Uterus (tissue), 3 donors: ENCODE measurements at regions not wholly inside any gene's neighbourhood (a gene's known extent, or its start where the extent isn't known, plus 50 kb on each side); places are given as distances from the start of the nearest gene placed in this dataset.
A peak's percentile ranks its signal among the peaks of the same experiment; 100 is the strongest.

ENCODE experiments used
- DNase-seq, 2 donors: peaks; one replicate each; pipeline ENCODE4 v3.0.0-alpha.2; 2019 to 2020
- H3K27ac ChIP-seq, 2 donors: fragments of 200-600 bp; sonication (generic); 1 replicate in 1 of 2; 2 replicates in 1 of 2; pipeline ENCODE4 v1.5.1; 2016 to 2018
- H3K27me3 ChIP-seq, 2 donors: fragments of 200-600 bp; sonication (generic); one replicate each; pipeline ENCODE4 v1.5.1; 2018 to 2019; ENCODE audit warnings: control low read depth in 1 of 2
- H3K36me3 ChIP-seq, 2 donors: fragments of 200-600 bp; sonication (generic); one replicate each; pipeline ENCODE4 v1.5.1; 2019; ENCODE audit warnings: control low read depth in 1 of 2
- H3K4me1 ChIP-seq, 2 donors: fragments of 200-600 bp; sonication (generic); one replicate each; pipeline ENCODE4 v1.5.1; 2018 to 2019; ENCODE audit warnings: control low read depth in 1 of 2
- H3K4me3 ChIP-seq, 2 donors: fragments of 200-600 bp; sonication (generic); 1 replicate in 1 of 2; 2 replicates in 1 of 2; pipeline ENCODE4 v1.5.1; 2018 to 2019; ENCODE audit warnings: mild to moderate bottlenecking in 1 of 2
- H3K9me3 ChIP-seq, 2 donors: fragments of 200-600 bp; sonication (generic); one replicate each; pipeline ENCODE4 v1.5.1; 2019; ENCODE audit warnings: control low read depth in 1 of 2
- POLR2A ChIP-seq, 2 donors: fragments of 450-650 bp; IDR thresholded peaks; one replicate each; pipeline ENCODE4 v1.6.1; 2016; ENCODE audit warnings: antibody characterized with exemption in 2 of 2, mild to moderate bottlenecking in 1 of 2, moderate library complexity in 1 of 2
- intact Hi-C: fragments of 100-400 bp; cut with DNase I; formaldehyde crosslinking; loops from one replicate; pipeline ENCODE4 v1.15.1; 2023; ENCODE audit warnings: low total_unique reads
- TF ChIP-seq, protein P1 (sequence below), 4 experiments: fragments of 200-600 bp in 2 of 4; fragments of 450-650 bp in 2 of 4; sonication (generic) in 2 of 4; IDR thresholded peaks; one replicate each; pipeline ENCODE4 v1.5.1; 2016 to 2019; ENCODE audit warnings: antibody characterized with exemption in 4 of 4, mild to moderate bottlenecking in 2 of 4, moderate library complexity in 1 of 4
- donor health status: DM: yes; HTN: yes; CAD: no.

DNA sequence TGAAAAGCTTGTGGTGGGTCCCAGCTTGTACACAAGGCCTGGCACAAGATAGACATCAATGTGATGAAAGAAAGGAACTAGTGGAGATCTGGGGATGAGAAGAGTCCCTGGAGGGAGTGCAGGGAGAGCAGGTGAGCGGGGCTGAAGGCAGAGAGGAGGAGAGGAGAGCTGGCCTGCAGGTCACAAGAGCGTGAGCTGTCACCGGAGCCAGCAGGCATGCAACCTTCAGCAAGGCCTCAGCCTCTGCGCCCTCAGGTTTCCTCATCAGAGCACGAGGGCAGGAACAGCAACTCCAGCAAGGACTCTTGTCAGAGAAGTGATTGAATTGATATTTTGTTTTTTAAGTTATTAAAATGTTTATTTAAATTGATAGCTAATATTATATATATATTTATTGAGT lies 188.6 kb downstream of the CXCL12 start:
- intact Hi-C loops: no loop called here
- no peaks in the 10 kb centered on the region for H3K9me3 ChIP-seq
- no peaks in the 10 kb centered on the region for H3K27me3 ChIP-seq
- H3K4me3 ChIP-seq: no peak overlapping the region
- H3K27ac ChIP-seq: peak overlapping the region; percentile 39 to 59
- no peaks in the 10 kb centered on the region for H3K36me3 ChIP-seq
- H3K4me1 ChIP-seq: peaks cover 0 to 11% of the 10 kb centered on the region in 2 donors
- TF ChIP-seq, protein P1, sequence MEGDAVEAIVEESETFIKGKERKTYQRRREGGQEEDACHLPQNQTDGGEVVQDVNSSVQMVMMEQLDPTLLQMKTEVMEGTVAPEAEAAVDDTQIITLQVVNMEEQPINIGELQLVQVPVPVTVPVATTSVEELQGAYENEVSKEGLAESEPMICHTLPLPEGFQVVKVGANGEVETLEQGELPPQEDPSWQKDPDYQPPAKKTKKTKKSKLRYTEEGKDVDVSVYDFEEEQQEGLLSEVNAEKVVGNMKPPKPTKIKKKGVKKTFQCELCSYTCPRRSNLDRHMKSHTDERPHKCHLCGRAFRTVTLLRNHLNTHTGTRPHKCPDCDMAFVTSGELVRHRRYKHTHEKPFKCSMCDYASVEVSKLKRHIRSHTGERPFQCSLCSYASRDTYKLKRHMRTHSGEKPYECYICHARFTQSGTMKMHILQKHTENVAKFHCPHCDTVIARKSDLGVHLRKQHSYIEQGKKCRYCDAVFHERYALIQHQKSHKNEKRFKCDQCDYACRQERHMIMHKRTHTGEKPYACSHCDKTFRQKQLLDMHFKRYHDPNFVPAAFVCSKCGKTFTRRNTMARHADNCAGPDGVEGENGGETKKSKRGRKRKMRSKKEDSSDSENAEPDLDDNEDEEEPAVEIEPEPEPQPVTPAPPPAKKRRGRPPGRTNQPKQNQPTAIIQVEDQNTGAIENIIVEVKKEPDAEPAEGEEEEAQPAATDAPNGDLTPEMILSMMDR (IDR thresholded peaks at IDR 0.05): no peak
- TF ChIP-seq POLR2A (IDR thresholded peaks at IDR 0.05): no peak
- DNase-seq: no peak

DNA sequence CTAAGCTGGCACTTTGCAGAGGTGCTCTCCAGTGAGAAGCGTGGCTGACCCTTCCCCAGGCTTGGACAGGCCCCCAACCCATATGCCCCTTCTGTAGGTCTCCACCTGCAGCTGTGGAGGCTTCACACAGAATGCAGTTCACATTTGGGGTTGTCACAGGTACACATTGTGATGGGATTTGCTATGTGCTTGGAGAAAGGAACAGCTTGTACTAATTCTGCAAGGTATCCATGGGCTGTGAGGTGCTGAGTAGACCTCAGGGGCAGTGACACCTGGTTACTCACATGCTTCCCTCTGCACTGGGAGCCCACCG lies 188.9 kb downstream of the CXCL12 start:
- Histone ChIP-seq H3K36me3 (no peaks in the 10 kb centered on the region), H3K9me3 (no peaks in the 10 kb centered on the region), H3K27ac (peak overlapping the region; percentile 39 to 59), H3K27me3 (no peaks in the 10 kb centered on the region), H3K4me1 (peaks cover 0 to 11% of the 10 kb centered on the region in 2 donors), H3K4me3 (no peak overlapping the region)
- TF ChIP-seq, protein P1 (IDR thresholded peaks at IDR 0.05): no peak
- intact Hi-C loops: no loop called here
- DNase-seq: no peak

DNA sequence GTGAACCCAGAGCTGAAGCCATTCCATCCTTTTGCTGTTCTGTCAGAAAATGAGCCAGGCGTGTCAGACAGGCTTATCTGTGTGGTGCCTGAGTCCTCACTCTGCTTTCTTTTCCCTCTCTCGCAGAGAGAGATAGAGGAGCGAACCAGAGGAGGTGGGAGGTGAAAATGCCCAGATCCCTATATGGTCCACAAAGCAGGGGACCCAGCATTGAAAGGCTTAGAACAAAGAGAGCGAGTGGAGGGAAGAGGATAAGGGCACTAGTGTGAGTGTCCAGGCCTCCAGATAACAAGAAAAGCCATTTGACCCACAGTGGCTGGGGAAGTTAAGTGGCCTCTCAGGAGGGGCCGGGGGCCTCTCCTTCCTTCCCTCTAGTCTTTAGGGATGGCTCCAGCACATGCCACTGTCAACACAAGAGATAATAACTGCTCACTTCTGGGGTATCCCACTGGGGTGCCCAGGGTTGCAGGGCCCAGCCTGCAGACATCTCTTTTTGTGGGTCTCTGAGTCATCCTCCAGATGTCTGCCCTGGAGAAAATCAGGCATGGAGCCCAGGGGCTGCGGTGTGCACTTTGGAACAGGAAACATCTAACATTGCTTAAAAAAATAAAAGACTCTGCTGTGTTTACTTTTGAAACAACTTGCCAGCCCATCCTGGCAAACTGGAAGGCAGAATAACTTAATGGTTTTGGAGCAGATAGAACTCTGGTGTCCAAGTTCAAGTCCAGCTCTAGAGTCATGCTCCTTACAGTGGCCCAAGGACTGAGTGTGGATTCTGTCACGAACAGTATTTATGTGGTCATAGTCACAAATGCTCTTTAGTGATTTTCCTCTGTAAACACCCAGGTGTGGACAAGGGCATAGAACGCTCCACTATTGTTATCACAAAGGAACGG lies 189.5 kb downstream of the CXCL12 start:
- Histone ChIP-seq H3K36me3 (no peaks in the 10 kb centered on the region), H3K4me3 (no peak overlapping the region), H3K27me3 (no peaks in the 10 kb centered on the region), H3K4me1 (peaks cover 0 to 11% of the 10 kb centered on the region in 2 donors), H3K27ac (peak overlapping the region; percentile 39 to 59), H3K9me3 (no peaks in the 10 kb centered on the region)
- DNase-seq: peak; percentile 68 to 80
- TF ChIP-seq, protein P1 (IDR thresholded peaks at IDR 0.05): no peak
- TF ChIP-seq POLR2A (IDR thresholded peaks at IDR 0.05): no peak
- intact Hi-C loops: no loop called here

DNA sequence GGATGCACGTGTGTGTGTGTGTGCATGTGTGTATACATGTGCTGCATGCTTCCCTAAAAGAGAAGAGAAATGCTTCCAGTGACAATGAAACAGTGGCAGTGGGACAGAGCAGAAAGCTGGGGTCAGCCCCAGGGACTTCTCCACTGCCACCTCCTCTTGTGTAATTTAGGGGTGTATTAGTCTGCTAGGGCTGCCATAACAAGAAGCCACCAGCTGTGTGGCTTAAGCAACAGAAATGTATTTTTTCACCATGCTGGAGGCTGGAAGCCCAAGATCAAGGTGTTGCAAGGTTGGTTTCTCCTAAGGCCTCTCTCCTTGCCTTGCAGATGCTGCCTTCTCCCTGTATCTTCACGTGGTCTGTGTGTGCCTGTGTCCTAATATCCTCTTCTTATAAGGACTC lies 190.5 kb downstream of the CXCL12 start:
- Histone ChIP-seq H3K27me3 (no peaks in the 10 kb centered on the region), H3K9me3 (no peaks in the 10 kb centered on the region), H3K4me1 (peaks cover 0 to 11% of the 10 kb centered on the region in 2 donors), H3K36me3 (no peaks in the 10 kb centered on the region), H3K4me3 (no peak overlapping the region), H3K27ac (no peak overlapping the region)
- intact Hi-C loops: no loop called here
- DNase-seq: no peak
- TF ChIP-seq, protein P1 (IDR thresholded peaks at IDR 0.05): no peak
- TF ChIP-seq POLR2A (IDR thresholded peaks at IDR 0.05): no peak

DNA sequence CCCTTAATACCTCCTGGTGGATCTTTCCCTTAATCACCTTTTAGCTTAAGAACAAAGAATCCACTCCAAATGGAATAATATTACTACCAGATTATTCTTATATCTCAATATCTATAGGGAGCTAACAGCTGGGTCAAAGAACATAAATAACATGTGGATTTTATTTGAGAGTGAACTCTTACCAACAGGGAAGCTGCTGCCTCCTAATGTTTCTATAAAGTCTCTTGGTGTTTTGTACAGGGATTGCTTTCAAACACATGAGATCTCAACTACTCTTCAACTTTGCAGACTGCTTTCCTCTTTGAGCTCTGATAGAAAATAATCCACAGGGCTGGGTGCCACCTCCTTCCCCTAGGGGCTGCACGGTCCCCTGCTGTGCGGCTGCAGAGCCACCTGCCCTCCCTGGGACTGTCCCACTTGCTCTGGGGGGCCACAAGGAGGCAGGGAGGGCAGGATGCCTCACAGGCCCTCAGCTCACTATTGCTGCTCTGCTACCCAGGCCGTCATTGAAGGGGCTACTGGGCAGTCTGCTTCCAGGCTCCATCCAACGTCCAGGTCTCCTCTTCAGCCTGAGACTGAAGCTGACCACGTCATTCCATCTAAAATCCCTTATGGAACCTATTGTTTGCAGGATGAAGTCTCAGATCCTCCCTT lies 191.2 kb downstream of the CXCL12 start:
- intact Hi-C loops: no loop called here
- H3K36me3 ChIP-seq: no peaks in the 10 kb centered on the region
- no peak overlapping the region for H3K27ac ChIP-seq
- no peaks in the 10 kb centered on the region for H3K9me3 ChIP-seq
- no peak overlapping the region for H3K4me3 ChIP-seq
- H3K4me1 ChIP-seq: peaks cover 0 to 11% of the 10 kb centered on the region in 2 donors
- H3K27me3 ChIP-seq: no peaks in the 10 kb centered on the region
- TF ChIP-seq POLR2A (IDR thresholded peaks at IDR 0.05): no peak
- TF ChIP-seq, protein P1 (IDR thresholded peaks at IDR 0.05): no peak
- DNase-seq: no peak
